Right ventricle myocardium inferior (tissue), 1 donor: ENCODE measurements at regions not wholly inside any gene's neighbourhood (a gene's known extent, or its start where the extent isn't known, plus 50 kb on each side); places are given as distances from the start of the nearest gene placed in this dataset.
A peak's percentile ranks its signal among the peaks of the same experiment; 100 is the strongest.

ENCODE experiments used
- ATAC-seq: fragments of 200-7000 bp; cut with Tn5 transposase; one replicate; pipeline ENCODE4 v1.9.1; 2020; ENCODE audit warnings: mild to moderate bottlenecking, moderate library complexity
- DNase-seq: peaks from one replicate; pipeline ENCODE4 v3.0.0; 2021; ENCODE audit errors: missing footprints
- intact Hi-C: fragments of 100-400 bp; cut with DNase I; formaldehyde crosslinking; loops from one replicate; pipeline ENCODE4 v1.11.0; 2022
- donor health status: DM: no; HTN: yes; CAD: no; lungs with severe emphysema.

DNA sequence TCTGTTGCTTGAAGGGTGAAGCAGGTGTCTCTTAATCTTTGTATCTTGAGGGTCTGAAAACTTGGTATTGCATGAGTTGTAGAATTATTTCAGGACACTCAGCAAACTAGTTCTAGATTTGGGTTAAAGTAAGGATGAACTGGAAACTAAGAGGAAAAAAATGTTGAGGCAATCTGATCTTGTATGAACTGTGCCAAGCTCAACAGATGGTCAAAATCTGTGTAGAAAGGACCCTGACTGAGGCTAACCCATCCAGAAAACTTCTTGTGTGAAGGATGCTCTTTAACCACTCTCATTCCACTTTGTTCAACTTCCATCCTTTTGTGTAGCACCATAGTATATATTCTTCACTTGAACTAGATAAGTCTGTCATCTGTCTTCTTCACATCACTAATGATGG lies 861.7 kb downstream of the SLC4A3 start:
- DNase-seq, result no peak
- ATAC-seq, result no peak
- intact Hi-C loops, result no loop called here

DNA sequence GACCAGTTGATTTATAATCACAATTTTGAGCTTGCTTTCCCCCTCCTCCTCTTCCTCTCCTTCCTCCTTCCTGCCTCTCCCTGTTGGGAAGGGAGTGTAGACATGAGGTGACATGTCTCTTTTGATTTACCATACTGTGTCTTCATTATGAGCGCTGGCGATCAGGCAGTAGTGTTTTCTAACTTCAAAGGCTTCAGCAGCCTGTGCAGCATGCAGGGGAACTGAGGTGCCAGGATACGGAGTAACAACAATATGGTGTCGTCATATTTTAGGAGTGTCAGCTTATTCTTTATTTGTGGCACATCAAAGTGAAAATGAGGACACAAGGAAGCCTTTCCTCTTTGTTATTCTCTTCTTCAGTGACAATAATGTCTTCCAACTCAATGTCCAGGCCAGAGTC lies 864.2 kb downstream of the SLC4A3 start:
- DNase-seq (no peak), ATAC-seq (no peak)
- intact Hi-C loops, result no loop called here

DNA sequence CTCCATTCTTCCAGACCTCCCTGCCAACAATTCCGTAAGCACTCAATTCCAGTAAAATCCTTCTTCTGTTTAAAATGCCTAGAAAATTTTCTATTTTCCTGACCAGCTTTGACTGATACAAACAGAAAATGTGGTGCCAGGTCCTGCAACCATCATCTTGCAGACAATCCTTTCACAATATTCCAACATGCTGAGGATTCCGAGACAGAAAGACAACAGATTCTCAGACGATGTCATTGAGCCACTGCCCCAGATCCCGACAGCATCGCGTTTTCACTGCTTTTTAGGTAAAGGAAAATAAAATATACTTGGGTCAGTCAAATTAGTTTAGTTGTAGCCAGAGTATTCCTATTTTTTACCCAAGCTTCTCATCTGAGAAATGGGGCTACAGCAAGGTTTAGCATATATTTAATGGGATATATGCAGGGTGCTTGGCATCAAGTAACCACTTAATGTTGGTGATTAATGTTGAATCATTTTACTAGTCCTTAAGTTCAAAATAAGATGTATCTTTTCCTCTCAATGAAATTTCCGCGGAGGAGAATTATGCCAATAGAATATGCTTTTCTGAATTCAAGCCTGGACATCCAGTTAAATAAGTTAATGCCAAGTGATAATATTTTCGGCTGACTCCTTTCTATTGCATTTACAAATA lies 866.6 kb downstream of the SLC4A3 start:
- ATAC-seq, result no peak
- no peak for DNase-seq

DNA sequence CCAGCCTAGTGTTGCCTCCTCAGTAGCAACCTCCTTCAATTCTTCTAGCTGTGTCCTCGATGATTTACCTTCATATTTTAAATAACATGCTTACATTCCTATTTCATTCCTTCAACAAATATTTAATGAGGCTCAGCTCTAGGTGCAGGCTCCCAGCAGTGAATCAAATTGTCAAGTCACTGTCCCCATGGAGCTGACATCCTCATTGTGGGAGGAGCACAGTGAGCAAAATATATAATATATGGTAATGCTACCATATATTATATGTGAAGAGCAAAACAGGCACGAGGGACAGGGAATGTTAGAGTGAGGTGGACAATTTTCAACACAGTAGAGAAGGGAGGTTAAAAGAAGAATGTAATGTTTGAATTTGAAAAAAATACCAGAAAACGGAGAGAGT lies 869.1 kb downstream of the SLC4A3 start:
- intact Hi-C loops, result no loop called here
- ATAC-seq (no peak), DNase-seq (no peak)

More for the DNA sequence above, 866.6 kb downstream of the SLC4A3 start:
- intact Hi-C loops, result no loop called here

DNA sequence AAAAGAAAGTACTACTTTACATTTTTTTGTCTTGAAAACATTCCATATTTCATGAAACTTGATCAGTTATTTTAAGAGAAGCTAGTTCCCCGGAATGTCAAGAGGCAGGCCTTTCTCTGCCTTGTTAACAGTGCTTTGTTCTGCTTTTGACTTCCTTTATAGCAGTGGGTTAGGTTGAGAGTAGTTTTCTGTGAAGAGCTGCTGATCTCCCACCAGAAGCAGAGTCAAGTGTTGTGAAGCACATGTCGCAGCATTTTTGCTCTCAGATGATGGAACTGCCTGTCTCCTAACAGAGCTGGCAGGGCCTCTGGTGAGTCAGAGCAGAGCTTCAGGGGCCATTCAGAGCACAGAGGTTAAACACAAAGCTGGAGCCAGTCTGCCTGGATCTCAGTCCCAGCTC lies 871.8 kb downstream of the SLC4A3 start:
- peak; percentile 82 for ATAC-seq
- intact Hi-C loops, result no loop called here
- no peak for DNase-seq

DNA sequence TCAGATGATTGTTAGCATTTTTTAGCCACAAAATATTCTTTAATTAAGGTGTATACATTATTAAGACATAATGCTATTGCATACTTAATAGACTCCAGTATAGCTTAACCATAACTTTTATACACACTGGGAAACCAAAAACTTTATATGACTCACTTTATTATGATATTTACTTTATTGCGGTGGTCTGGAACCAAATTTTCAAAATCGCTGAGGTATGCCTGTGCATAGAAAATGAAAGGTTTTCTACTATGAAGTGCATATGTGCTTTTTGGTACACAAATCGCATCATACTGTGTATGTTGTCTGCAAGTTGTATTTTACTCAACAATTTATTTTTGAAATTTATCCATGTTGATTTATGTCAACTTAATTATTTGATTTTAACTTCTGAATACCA lies 875.1 kb downstream of the SLC4A3 start:
- DNase-seq (no peak), ATAC-seq (no peak)
- intact Hi-C loops, result no loop called here

DNA sequence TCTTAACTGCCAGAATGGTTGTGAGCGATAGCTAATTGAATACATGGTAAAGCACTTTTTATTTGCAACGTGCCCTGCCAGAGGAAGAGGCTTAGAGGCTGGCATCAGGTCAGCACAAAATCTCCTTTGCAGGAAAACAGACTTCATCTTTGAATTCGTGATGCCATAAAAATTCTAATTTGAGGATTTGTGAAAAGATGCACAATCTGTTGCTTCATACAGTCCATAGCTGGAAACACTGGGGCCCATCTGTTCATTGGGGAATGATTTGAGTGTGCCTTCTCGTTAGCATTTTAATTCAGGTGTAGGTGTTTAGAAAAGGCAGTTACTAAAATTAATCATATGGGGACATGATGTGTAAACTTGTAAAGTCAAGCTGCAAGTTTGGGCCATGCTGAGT lies 876.0 kb downstream of the SLC4A3 start:
- ATAC-seq (no peak), DNase-seq (no peak)
- intact Hi-C loops, result no loop called here

DNA sequence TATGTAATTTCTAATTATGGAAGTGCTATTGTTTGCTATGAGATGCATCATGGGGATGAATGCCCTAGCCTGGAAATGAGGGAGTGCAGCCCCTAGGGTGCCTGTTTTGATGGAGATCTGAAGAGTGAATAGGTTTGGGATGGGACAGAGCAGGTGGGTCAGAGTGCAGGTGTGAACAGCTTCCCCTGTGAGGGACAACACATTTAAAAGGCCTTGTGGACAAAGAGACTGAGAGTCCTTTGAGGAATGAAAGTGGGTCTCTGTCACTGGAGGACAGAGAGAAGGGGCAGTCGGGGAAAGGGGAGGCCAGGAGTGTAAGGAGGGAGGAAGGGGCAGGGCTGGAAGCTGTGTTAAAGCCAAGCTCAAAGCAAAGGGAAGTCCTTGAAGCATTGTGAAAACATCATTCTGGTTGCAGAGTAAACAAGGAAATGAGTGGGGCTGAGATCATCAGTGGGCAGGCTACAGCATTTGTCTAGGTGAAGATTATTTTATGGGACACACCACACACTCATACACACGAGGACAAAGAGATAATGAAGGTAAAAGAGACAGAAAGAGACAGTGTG lies 877.6 kb downstream of the SLC4A3 start:
- no peak for ATAC-seq
- no peak for DNase-seq
- intact Hi-C loops, result no loop called here

DNA sequence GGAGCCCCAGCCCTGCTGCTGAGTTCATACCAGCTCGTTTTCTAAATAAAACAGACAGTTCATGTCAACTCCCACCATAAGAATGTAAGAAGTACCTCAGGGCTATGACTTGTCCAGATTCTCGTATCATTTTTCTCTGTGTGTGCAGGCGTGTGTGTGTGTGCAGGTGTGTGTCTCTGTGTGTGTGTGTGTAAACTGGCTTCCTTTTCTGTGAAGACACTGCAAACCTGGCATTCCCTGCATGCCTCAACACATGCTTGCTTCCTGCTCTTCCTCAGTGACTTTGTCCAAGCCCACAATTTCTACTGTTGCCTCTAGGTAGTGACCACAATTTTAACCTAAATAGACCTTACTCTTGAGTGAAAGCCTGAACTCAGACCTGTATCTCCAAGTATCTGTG lies 879.0 kb downstream of the SLC4A3 start:
- no peak for DNase-seq
- intact Hi-C loops, result no loop called here
- ATAC-seq, result no peak

DNA sequence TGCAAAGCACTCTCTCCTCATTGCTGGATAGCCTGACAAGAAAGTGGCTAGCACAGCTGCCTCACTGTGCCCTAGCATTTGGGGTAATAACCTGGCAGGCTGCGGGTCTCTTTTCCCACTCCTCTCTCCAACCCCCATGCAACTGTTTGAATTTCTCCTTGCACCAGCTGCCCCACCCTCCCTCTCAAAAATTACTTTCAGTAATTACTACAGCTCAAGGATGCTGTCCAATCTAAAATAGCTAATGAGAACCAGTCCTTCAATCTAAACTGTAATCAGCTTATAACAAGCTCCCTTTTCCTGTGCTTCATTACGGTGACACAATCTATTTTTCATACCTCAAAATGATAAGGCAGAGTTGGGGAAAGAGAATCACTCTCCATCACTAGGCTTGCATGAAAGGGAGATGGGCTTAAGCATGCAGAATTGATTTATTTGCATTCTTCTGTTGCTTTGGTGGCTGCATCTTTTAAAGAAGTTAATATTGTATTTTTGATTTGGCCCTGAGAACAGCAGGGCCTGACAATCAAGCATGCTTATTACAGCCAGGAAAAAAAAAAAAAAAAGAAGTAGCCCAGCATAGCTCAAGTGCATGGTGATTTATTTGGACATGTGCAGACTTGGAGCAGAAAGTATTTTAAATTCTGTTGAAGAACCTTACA lies 881.8 kb downstream of the SLC4A3 start:
- no peak for ATAC-seq
- no peak for DNase-seq
- intact Hi-C loops, result no loop called here

DNA sequence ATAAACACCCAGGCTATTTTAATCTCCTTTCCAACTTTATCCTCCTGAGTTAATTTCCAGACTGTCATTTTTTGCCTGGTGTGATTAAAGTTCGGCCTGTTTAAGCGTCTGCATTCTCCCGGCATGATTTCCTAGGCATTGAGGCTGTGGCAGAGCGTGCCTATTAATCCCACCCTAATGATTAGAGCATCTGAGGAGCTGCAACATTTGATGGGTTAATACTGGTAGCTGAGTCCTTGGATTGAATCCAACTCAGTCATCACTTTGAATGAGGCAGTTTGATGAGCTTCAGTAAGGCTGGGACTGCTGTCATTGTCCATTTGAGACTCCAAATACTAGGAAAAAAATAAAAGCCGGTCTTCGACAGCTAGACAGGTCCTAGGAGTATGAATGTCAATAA lies 882.5 kb downstream of the SLC4A3 start:
- no peak for DNase-seq
- ATAC-seq, result no peak
- intact Hi-C loops, result no loop called here

DNA sequence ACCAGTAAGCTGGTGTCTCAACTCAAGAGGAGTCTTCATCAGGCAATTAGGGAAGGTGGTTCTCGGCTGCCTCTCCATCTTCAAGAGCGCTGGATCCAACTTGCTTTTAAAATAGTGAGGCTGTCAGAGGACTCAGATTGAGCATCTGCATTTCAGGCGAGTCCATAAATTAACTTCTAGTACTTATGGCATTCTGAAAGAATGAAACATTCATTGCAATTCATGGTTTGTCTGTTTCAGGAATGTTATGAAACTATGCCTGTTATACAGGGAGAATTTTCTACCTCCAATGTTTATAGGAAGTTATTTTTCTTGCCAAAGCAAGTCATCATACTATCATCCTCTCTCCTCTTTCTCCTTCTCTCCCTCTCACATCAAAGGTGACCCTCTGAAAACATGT lies 883.2 kb downstream of the SLC4A3 start:
- DNase-seq (no peak), ATAC-seq (no peak)
- intact Hi-C loops, result no loop called here

DNA sequence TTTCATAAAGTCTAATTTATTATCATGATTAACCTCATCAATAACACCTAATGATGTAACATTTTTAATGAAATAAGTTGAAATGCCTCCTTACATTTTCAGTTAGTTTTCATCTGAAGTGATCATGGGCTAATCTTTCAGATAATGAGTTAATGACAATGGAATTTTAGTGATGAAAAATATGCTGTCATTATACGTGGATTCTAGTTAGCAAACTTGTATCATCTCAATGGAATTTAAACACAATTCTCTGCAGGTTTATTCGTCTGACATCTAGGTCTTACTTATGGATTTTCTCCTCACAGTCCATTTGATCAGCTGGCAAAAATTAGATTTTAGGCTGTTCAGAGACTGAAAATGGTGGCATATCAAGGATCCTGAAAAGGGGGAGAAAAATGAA lies 885.0 kb downstream of the SLC4A3 start:
- intact Hi-C loops, result no loop called here
- DNase-seq, result no peak
- ATAC-seq, result no peak

DNA sequence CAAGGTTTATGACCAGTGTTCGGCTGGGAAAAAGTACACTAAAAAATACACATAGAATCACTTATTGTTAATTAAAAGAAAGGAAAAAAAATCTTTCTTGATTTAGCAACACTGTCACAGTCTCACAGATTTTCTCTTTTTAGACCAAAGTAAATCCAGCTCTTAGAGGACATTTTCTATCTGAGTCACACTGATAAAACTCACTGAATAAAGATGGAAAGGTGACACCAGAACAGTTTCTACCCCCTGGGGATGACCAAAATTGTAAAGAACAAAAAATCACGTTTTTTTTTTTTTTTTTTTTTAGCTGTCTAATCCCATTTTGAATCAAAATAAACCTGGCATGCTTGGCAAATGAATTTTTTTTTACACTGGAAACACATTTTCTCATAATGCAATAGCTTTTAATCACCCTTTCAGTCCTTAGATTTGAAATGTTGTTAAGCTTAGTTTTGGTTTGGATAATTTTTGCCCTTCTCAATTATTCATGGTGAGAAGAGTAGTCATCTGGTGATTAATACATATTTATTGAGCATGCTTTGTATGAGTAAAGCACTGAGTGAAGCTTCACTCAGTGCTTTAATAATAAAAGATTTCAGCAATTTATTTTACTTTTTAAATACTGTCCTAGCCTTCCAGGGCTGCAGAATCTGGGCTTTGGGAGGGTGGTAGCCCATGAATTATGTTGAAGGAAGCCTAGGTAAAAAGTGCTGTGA lies 886.3 kb downstream of the SLC4A3 start:
- intact Hi-C loops, result no loop called here
- DNase-seq (no peak), ATAC-seq (no peak)

DNA sequence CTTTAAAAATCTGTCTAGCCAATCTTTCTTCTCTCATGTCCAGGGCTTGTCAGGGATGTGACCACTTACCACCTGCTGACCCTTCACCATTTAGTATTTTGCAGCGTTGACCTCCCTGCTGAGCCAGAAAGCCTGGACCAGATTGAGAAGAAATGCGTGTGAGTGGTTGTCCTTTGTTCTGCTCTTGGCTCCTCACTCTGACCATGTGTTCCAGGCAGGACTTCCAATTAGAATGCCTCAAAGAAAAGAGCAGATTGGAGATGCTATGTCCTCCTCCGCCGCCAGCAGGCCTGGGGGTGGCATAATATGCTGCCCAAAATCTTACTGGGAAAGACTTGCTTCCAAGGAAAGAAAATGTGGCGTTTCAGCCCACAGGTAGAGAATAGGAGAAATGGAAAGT lies 894.1 kb downstream of the SLC4A3 start:
- intact Hi-C loops, result no loop called here

DNA sequence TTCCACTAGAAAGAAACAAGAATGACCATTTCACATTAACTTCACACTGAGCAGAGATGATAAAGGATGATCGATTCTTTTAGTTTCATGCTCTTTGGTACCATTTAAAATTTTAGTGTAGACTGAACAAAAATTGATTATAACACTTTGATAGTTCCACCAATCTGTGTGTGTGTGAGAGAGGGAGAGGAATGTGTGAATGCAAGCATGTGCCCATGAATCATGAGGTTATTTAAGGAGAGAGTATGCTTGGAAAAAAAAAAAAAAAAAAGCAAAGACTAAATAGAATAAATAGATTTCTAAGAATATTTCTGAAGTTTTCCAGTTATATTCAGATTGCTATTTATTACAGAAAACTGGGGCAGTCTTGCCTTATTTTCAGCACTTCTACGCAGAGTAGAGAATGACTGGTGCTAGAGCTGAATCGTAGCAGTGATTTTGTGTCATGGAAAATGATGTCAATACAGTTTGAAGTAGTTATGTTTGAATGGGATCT lies 900.8 kb downstream of the SLC4A3 start:
- DNase-seq (no peak), ATAC-seq (no peak)
- intact Hi-C loops, result no loop called here

More for the DNA sequence above, 894.1 kb downstream of the SLC4A3 start:
- DNase-seq (no peak), ATAC-seq (no peak)

DNA sequence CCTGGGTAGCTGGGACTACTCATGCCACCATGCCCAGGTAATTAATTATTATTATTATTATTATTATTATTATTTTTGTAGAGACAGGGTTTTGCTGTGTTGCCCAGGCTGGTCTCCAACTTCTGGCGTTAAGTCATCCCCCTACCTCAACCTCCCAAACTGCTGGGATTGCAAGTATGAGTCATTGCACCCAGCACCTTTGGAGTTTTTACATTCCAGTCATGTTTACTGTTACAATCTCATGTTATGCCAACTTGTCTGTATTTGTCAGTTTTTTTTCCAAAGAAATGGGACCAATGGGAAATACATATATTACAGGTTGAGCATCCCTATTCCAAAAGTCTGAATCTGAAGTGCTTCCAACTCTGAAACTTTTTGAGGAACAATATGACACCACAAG lies 903.8 kb downstream of the SLC4A3 start:
- intact Hi-C loops, result no loop called here
- DNase-seq (no peak), ATAC-seq (no peak)

DNA sequence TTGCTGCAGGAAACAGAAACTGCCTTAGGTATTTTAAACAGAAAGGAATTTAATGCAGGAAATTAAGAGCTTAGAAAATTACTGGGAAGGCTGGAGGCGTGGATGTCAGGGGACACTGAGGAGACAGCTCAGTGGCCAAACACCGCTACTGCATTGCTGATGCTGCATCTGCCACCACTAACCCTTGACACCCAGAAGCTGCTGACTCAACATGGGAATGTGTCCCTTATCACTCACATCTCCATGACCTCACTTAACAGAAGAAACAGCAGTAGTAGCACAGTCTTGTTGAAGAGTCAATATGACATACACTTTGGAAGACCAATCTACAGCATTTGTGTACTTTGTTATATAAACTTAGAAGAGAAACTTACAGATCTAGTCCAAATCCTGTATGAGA lies 906.1 kb downstream of the SLC4A3 start:
- intact Hi-C loops, result no loop called here
- no peak for DNase-seq
- ATAC-seq, result no peak

DNA sequence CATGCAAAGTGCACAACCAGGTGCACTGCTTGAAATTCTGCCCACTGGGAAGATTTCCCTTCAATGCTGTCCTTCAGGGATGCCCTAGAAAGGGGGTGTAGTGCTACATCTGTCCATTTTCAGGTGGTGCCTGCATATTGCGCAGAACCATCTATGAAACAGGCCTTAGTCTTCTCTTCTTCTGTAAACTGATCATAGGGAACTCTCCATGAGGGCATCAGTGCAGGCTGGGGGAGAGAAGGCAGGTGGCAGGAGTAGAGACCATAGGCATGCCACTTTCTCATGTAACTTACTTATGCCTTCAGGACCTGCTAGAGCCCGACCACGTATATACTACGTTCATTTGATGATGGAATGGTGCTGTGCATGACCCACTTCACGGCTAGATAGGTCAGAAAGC lies 912.1 kb downstream of the SLC4A3 start:
- ATAC-seq (no peak), DNase-seq (no peak)
- intact Hi-C loops, result no loop called here

DNA sequence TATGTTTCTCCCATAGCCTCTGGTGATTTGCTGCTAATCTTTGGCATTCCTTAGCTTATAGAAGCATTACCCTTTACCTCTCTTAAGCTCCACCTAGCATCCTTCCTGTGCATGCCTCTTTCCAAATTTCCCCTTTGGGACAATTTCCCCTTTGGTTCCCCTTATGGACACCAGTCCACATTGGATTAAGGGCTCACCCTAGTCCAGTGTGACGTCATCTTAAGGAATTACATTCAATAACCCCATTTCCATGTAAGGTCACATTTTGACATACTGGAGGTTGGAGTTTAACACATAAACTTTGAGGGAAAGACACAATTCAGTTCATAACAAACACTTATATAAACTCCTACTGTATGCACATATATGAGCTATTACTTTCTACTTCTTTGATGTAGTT lies 916.6 kb downstream of the SLC4A3 start:
- intact Hi-C loops, result no loop called here
- ATAC-seq (no peak), DNase-seq (no peak)
